ENCODE measurements at regions not wholly inside any gene's neighbourhood (a gene's known extent, or its start where the extent isn't known, plus 50 kb on each side); places are given as distances from the start of the nearest gene placed in this dataset.

- Histone ChIP-seq H3K9me3 (no peaks in the 10 kb centered on the region), H3K4me3 (no peak overlapping the region), H3K27me3 (no peaks in the 10 kb centered on the region), H3K36me3 (no peaks in the 10 kb centered on the region), H3K4me1 (no peaks in the 10 kb centered on the region), H3K27ac (no peak overlapping the region)
- DNase-seq (no peak), ATAC-seq (no peak)
- no peak for TF ChIP-seq CTCF (IDR thresholded peaks at IDR 0.05)
- intact Hi-C loops (cut with DNase I), result no loop called here
Observed at GRCh38 chr16:26688699-26689098, 378.0 kb upstream of the C16orf82 start.

GRCh38 chr16:26692658-26693057 lies 374.1 kb upstream of the C16orf82 start:
- ATAC-seq, result no peak
- Histone ChIP-seq H3K9me3 (no peaks in the 10 kb centered on the region), H3K27ac (no peak overlapping the region), H3K4me3 (no peak overlapping the region), H3K36me3 (no peaks in the 10 kb centered on the region), H3K4me1 (no peaks in the 10 kb centered on the region), H3K27me3 (no peaks in the 10 kb centered on the region)
- intact Hi-C loops (cut with DNase I), result no loop called here
- no peak for TF ChIP-seq CTCF (IDR thresholded peaks at IDR 0.05)
- no peak for DNase-seq

DNA sequence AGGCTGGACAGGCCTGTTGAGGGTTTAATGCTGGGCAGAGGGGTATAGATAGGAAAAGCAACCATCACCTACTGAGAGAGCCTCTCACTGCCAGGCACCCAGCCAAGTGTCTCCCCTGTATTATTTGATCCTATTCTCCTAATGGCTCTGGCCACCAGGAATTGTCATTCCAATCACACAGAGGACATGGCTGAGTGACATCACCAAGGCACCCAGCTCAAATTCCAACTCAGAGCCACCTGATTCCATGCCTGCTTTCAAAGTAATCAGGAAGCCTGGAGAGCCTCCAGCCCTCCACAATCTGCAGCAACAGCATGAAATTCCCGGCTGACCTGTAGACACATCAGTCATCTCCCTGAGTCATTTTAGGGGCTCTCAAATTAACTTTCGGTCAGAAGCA lies 368.9 kb upstream of the C16orf82 start:
- Histone ChIP-seq H3K27me3 (no peaks in the 10 kb centered on the region), H3K4me1 (no peaks in the 10 kb centered on the region), H3K9me3 (no peaks in the 10 kb centered on the region), H3K4me3 (no peak overlapping the region), H3K27ac (no peak overlapping the region), H3K36me3 (no peaks in the 10 kb centered on the region)
- intact Hi-C loops (cut with DNase I), result no loop called here
- ATAC-seq (no peak), DNase-seq (no peak)
- TF ChIP-seq CTCF (IDR thresholded peaks at IDR 0.05), result no peak

DNA sequence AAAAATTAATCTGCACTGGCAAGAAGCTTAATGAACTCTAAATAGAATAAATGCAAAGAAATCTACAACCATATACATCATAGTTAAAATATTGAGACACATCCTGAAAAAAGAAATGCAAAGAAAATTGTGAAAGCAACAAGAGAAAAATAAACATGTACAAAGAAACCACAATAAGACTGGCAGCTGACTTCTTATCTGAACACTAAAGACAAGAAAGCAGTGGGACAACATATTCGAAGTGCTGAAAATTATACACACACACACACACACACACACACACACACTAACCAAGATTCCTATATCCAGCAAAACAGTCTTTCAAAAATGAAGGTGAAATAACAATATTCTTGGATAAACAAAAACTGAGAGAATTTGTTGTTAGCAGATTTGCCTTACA lies 366.5 kb upstream of the C16orf82 start:
- no peak for DNase-seq
- H3K27ac ChIP-seq, result no peak overlapping the region
- H3K9me3 ChIP-seq, result no peaks in the 10 kb centered on the region
- no peaks in the 10 kb centered on the region for H3K36me3 ChIP-seq
- H3K4me3 ChIP-seq, result no peak overlapping the region
- H3K4me1 ChIP-seq, result no peaks in the 10 kb centered on the region
- intact Hi-C loops (cut with DNase I), result no loop called here
- no peaks in the 10 kb centered on the region for H3K27me3 ChIP-seq
- ATAC-seq, result no peak
- TF ChIP-seq CTCF (IDR thresholded peaks at IDR 0.05), result no peak

GRCh38 chr16:26701243-26701886 lies 365.4 kb upstream of the C16orf82 start:
- intact Hi-C loops (cut with DNase I), result no loop called here

More at GRCh38 chr16:26701243-26701886, 365.4 kb upstream of the C16orf82 start:
- no peaks in the 10 kb centered on the region for H3K36me3 ChIP-seq
- H3K27ac ChIP-seq, result no peak overlapping the region
- H3K27me3 ChIP-seq, result no peaks in the 10 kb centered on the region
- H3K4me1 ChIP-seq, result no peaks in the 10 kb centered on the region
- H3K9me3 ChIP-seq, result no peaks in the 10 kb centered on the region
- ATAC-seq, result no peak
- no peak overlapping the region for H3K4me3 ChIP-seq
- DNase-seq, result no peak
- no peak for TF ChIP-seq CTCF (IDR thresholded peaks at IDR 0.05)

All from upper lobe of right lung (tissue), 1 donor.